ENCODE measurements at regions not wholly inside any gene's neighbourhood (a gene's known extent, or its start where the extent isn't known, plus 50 kb on each side); places are given as distances from the start of the nearest gene placed in this dataset.
A peak's percentile ranks its signal among the peaks of the same experiment; 100 is the strongest.

DNA sequence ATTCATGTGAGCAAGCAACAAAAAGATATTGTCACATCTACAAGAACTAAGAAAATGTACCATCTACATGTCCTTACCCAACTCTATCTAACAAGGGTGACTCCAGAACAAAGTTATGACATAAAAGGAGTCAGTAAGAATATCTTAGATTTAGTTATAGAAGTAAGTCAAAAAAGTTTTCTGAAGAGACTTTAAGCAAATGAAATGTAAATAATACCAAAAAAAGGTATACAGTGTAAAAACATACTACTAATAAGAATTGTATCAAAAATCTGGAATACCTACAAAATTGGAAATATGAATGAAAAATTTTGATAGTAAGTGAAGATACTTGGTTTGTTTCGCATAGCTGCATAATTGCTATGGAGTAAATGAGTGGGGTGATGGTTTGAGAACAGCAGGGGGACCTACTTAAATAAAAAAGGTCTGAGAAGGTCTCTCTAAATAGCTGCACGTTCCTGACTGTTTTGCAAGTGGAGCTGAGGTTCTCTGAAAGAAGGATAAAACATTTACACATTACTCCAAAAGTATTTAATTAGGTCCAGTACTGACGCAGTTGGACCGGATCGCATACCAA lies 51.0 kb upstream of the ENPP6 start:
- DNase-seq (ENCODE audit: missing footprints) (no peak), ATAC-seq (no peak)
- intact Hi-C loops (cut with DNase I): loop anchor here (5.0 kb wide), 2 partner anchors 204 to 379 kb away; partner anchors contain the start of genes CASP3, IRF2 and PRIMPOL

DNA sequence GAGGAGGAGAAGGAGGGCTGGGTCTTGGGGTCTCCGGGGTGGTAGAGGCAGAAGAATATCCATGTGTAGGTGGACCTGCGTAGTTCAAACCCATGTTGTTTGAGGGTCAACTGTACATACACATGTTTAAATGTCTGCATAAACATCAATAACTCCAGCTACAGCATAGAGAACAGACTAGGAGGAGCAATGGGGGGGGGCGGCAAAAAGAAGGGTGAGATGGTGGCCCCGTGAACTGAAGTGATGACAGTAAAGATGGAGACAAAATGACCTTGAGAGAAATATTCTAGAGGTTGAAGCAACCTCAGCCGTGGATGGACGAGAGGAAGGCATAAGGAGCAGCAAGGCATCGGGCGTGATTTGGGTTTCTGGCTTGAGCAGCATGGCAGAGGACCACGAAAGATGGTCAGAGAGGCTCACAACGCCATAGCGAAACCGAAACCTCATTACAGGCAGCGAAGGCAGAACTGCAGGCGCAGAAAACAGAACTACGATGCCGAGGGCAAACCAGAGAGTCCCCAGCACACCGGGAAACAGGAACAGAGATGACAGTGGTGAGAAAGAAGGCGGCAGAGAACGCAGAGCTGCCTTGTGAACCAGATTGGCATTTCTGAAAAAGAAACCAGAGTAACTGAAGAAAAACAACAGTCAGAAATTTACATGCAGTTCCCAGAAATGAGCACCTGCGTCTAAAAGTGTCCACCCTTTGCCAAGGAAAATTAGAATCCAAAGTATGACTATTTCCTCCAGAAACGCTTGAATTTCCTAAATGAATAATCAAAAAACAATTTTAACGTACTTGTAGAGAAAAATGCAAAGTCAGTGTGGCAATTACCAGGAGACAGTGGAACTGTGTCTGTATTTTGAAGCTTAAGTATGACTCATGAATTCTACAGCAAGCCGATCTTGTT lies 50.3 kb upstream of the ENPP6 start:
- peak; percentile 83 for DNase-seq (ENCODE audit: missing footprints)
- intact Hi-C loops (cut with DNase I): loop anchor here (5.0 kb wide), 2 partner anchors 204 to 379 kb away; partner anchors contain the start of genes CASP3, IRF2 and PRIMPOL

More for the DNA sequence above, 50.3 kb upstream of the ENPP6 start:
- no peak for ATAC-seq

Measured in Right ventricle myocardium inferior (tissue), 1 donor.